ENCODE measurements at regions not wholly inside any gene's neighbourhood (a gene's known extent, or its start where the extent isn't known, plus 50 kb on each side); places are given as distances from the start of the nearest gene placed in this dataset.
A peak's percentile ranks its signal among the peaks of the same experiment; 100 is the strongest.

DNA sequence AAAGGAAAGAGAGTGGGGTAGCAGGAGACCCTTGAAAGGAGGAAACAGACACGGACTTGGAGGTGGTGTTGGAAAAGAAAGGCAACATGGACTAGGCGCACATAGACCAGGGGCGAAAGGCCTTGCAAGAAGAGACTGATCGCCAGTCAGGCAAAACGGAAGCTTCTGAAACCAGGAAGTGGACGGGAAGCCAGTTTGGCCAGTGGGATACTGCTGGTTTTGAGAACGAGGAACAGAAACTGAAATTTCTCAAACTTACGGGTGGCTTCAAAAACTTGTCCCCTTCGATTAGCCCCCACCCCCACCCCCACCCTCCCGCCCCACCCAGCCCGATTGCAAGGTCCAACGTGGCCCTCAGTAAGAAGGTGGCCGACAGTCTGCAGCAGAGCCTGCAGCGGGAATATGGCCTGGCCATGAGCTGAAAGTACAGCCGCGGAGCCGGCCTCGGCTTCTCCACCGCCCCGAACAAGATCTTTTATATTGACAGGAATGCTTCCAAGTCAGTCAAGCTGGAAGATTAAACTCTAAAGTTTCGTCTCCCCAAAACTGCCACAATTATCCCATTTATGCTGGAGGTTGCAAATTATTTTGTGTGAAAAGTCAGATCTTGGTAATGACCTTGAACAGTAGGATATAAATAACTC lies 364.7 kb downstream of the BCAT1 start:
- H3K27me3 ChIP-seq (replicated peaks in 1 of 4; ENCODE audit: control extremely low read depth in 1 of 4, control insufficient read depth in 3 of 4, insufficient read depth in 4 of 4, low read length in 3 of 4): no peaks in the 10 kb centered on the region
- H3K27ac ChIP-seq (ENCODE audit: low read length in 2 of 2): no peak overlapping the region
- Mint-ChIP-seq H3K27ac (no peak overlapping the region), H3K4me3 (peak overlapping the region; percentile 60), H3K27me3 (no peaks in the 10 kb centered on the region), H3K9me3 (ENCODE audit: insufficient read depth) (peaks cover 2% of the 10 kb centered on the region), H3K4me1 (peaks cover 14% of the 10 kb centered on the region)
- no peak for TF ChIP-seq EZH2 (IDR thresholded peaks at IDR 0.05; ENCODE audit: borderline replicate concordance, insufficient read depth, low read depth, low read length, poor library complexity, severe bottlenecking)
- TF ChIP-seq, protein P1, sequence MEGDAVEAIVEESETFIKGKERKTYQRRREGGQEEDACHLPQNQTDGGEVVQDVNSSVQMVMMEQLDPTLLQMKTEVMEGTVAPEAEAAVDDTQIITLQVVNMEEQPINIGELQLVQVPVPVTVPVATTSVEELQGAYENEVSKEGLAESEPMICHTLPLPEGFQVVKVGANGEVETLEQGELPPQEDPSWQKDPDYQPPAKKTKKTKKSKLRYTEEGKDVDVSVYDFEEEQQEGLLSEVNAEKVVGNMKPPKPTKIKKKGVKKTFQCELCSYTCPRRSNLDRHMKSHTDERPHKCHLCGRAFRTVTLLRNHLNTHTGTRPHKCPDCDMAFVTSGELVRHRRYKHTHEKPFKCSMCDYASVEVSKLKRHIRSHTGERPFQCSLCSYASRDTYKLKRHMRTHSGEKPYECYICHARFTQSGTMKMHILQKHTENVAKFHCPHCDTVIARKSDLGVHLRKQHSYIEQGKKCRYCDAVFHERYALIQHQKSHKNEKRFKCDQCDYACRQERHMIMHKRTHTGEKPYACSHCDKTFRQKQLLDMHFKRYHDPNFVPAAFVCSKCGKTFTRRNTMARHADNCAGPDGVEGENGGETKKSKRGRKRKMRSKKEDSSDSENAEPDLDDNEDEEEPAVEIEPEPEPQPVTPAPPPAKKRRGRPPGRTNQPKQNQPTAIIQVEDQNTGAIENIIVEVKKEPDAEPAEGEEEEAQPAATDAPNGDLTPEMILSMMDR (IDR thresholded peaks at IDR 0.05): no peak
- H3K9ac ChIP-seq (ENCODE audit: low read length): no peak overlapping the region
- ATAC-seq (ENCODE audit: low read depth) (no peak), DNase-seq (no peak)
- CTCF ChIA-PET: no interaction called here
- H2AFZ ChIP-seq (ENCODE audit: insufficient read depth, low read depth, low read length, poor library complexity, severe bottlenecking): no peak overlapping the region
- no peaks in the 10 kb centered on the region for H3K36me3 ChIP-seq (replicated peaks in 1 of 2; ENCODE audit: control extremely low read depth in 1 of 2, control insufficient read depth in 1 of 2, extremely low read depth in 1 of 2, insufficient read depth in 2 of 2, low read length in 1 of 2)
- no peaks in the 10 kb centered on the region for H3K79me2 ChIP-seq (ENCODE audit: control insufficient read depth, insufficient read depth, low read length)
- peak overlapping the region in 1 of 5 experiments; percentile 3 for H3K4me3 ChIP-seq (ENCODE audit: control extremely low read depth in 1 of 5, extremely low read depth in 1 of 5, insufficient read depth in 1 of 5, low read depth in 2 of 5, low read length in 4 of 5)
- POLR2A ChIA-PET: no interaction called here
- H3K4me2 ChIP-seq (replicated peaks; ENCODE audit: low read depth, low read length, poor library complexity, severe bottlenecking): peak overlapping the region; percentile 8
- WGBS (ENCODE audit: insufficient coverage): 88% methylated on average over 10 of the region's 21 CpGs
- H3K9me3 ChIP-seq (ENCODE audit: control extremely low read depth in 1 of 3, control insufficient read depth in 2 of 3, insufficient read depth in 1 of 3, low read length in 2 of 3): peaks cover 4 to 13% (median 5%) of the 10 kb centered on the region in 3 donors
- intact Hi-C loops (cut with micrococcal nuclease): no loop called here
- H4K20me1 ChIP-seq (ENCODE audit: control insufficient read depth, insufficient read depth, low read length, poor library complexity, severe bottlenecking): no peaks in the 10 kb centered on the region
- peaks cover 0 to 4% of the 10 kb centered on the region in 2 donors for H3K4me1 ChIP-seq (ENCODE audit: control insufficient read depth in 2 of 2, insufficient read depth in 2 of 2, low read length in 2 of 2)

DNA sequence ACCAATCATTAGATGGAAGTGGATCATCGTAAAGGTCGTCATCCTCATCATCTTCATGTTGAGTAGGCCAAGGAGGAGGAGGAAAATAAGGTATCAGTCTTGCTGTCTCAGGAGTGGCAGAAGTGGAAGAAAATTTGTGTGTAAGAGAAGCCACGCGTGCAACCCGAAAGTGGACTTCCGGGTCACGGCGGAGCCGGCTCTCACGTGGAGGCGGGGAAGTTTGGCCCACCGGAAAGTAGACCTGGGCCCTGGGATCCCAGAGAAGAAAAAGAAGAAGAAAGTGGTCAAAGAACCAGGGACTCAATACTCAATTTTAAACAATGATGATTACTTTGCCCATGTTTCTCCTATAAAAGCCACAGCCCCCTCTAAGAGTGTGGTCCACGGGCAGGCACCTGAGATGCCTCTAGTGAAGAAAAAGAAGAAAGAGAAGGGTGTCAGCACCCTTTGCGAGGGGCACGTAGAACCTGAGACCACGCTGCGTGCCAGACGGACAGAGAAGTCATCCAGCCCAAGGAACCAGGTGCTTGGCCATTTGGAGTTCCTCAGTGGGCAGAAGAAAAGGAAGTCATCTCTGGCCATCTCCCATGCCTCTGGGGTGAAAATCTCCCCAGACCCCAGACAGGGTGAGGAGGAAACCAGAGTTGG lies 365.8 kb downstream of the BCAT1 start:
- POLR2A ChIA-PET: no interaction called here
- 91% methylated on average over 10 of the region's 18 CpGs for WGBS (ENCODE audit: insufficient coverage)
- no peak overlapping the region for H3K4me2 ChIP-seq (replicated peaks; ENCODE audit: low read depth, low read length, poor library complexity, severe bottlenecking)
- H3K4me1 ChIP-seq (ENCODE audit: control insufficient read depth in 2 of 2, insufficient read depth in 2 of 2, low read length in 2 of 2): peaks cover 0 to 4% of the 10 kb centered on the region in 2 donors
- Mint-ChIP-seq H3K9me3 (ENCODE audit: insufficient read depth) (peaks cover 2% of the 10 kb centered on the region), H3K27me3 (no peaks in the 10 kb centered on the region), H3K4me3 (peak overlapping the region; percentile 60), H3K4me1 (peaks cover 14% of the 10 kb centered on the region), H3K27ac (no peak overlapping the region)
- CTCF ChIA-PET: interaction anchor here (0.6 kb wide), 1 partner anchor 14 kb away, joined by 4 read pairs; no protein-coding TSS in a partner anchor
- no peak overlapping the region for H3K4me3 ChIP-seq (ENCODE audit: control extremely low read depth in 1 of 5, extremely low read depth in 1 of 5, insufficient read depth in 1 of 5, low read depth in 2 of 5, low read length in 4 of 5)
- H3K9me3 ChIP-seq (ENCODE audit: control extremely low read depth in 1 of 3, control insufficient read depth in 2 of 3, insufficient read depth in 1 of 3, low read length in 2 of 3): peaks cover 4 to 13% (median 5%) of the 10 kb centered on the region in 3 donors
- no peaks in the 10 kb centered on the region for H4K20me1 ChIP-seq (ENCODE audit: control insufficient read depth, insufficient read depth, low read length, poor library complexity, severe bottlenecking)
- ATAC-seq (ENCODE audit: low read depth) (no peak), DNase-seq (no peak)
- no peaks in the 10 kb centered on the region for H3K79me2 ChIP-seq (ENCODE audit: control insufficient read depth, insufficient read depth, low read length)
- TF ChIP-seq, protein P1 (IDR thresholded peaks at IDR 0.05): no peak
- TF ChIP-seq EZH2 (IDR thresholded peaks at IDR 0.05; ENCODE audit: borderline replicate concordance, insufficient read depth, low read depth, low read length, poor library complexity, severe bottlenecking): no peak
- H3K36me3 ChIP-seq (replicated peaks in 1 of 2; ENCODE audit: control extremely low read depth in 1 of 2, control insufficient read depth in 1 of 2, extremely low read depth in 1 of 2, insufficient read depth in 2 of 2, low read length in 1 of 2): no peaks in the 10 kb centered on the region
- H3K9ac ChIP-seq (ENCODE audit: low read length): no peak overlapping the region
- intact Hi-C loops (cut with micrococcal nuclease): no loop called here
- no peaks in the 10 kb centered on the region for H3K27me3 ChIP-seq (replicated peaks in 1 of 4; ENCODE audit: control extremely low read depth in 1 of 4, control insufficient read depth in 3 of 4, insufficient read depth in 4 of 4, low read length in 3 of 4)
- H2AFZ ChIP-seq (ENCODE audit: insufficient read depth, low read depth, low read length, poor library complexity, severe bottlenecking): no peak overlapping the region
- no peak overlapping the region for H3K27ac ChIP-seq (ENCODE audit: low read length in 2 of 2)
